Kidney epithelial cell (primary cell): ENCODE measurements at regions not wholly inside any gene's neighbourhood (a gene's known extent, or its start where the extent isn't known, plus 50 kb on each side); places are given as distances from the start of the nearest gene placed in this dataset.

Experiments used
- DNase-seq: peaks from one replicate; pipeline ENCODE4 v3.0.0-alpha.2; 2010; ENCODE audit warnings: low read depth
- H3K27me3 ChIP-seq: 2 replicates; pipeline ENCODE4 v1.6.0; 2011; ENCODE audit warnings: low read length; ENCODE audit not compliant: control insufficient read depth, insufficient read depth
- H3K36me3 ChIP-seq: 2 replicates; pipeline ENCODE4 v1.5.1; 2011; ENCODE audit warnings: low read length; ENCODE audit not compliant: control insufficient read depth, insufficient read depth
- H3K4me3 ChIP-seq: 2 replicates; pipeline ENCODE4 v1.5.1; 2011; ENCODE audit warnings: low read depth, mild to moderate bottlenecking, control low read depth, low read length
- CTCF ChIP-seq: IDR thresholded peaks from 2 replicates; pipeline ENCODE4 v1.5.1; 2011; ENCODE audit warnings: mild to moderate bottlenecking, moderate library complexity, low read length, control low read depth, inconsistent platforms; ENCODE audit not compliant: insufficient read depth, poor library complexity, severe bottlenecking

GRCh38 chr2:144967961-144968360 is 448.0 kb upstream of the ZEB2 start:
- no peak for DNase-seq
- Histone ChIP-seq H3K27me3 (no peaks in the 10 kb centered on the region), H3K4me3 (no peak overlapping the region), H3K36me3 (no peaks in the 10 kb centered on the region)
- TF ChIP-seq CTCF: no peak

- Histone ChIP-seq H3K4me3 (no peak overlapping the region), H3K27me3 (no peaks in the 10 kb centered on the region), H3K36me3 (no peaks in the 10 kb centered on the region)
- TF ChIP-seq CTCF: no peak
- no peak for DNase-seq
These were observed 445.3 kb upstream of the ZEB2 start for GRCh38 chr2:144965172-144965571.

GRCh38 chr2:144963031-144963430 is 443.1 kb upstream of the ZEB2 start:
- no peak overlapping the region for H3K4me3 ChIP-seq
- no peaks in the 10 kb centered on the region for H3K36me3 ChIP-seq
- no peak for DNase-seq
- no peak for TF ChIP-seq CTCF
- no peaks in the 10 kb centered on the region for H3K27me3 ChIP-seq

GRCh38 chr2:144959416-144959815 is 439.5 kb upstream of the ZEB2 start:
- no peak for DNase-seq
- Histone ChIP-seq H3K27me3 (no peaks in the 10 kb centered on the region), H3K36me3 (no peaks in the 10 kb centered on the region), H3K4me3 (no peak overlapping the region)
- no peak for TF ChIP-seq CTCF

- no peaks in the 10 kb centered on the region for H3K27me3 ChIP-seq
- H3K4me3 ChIP-seq: no peak overlapping the region
- no peak for TF ChIP-seq CTCF
- H3K36me3 ChIP-seq: no peaks in the 10 kb centered on the region
- peak; percentile 50 for DNase-seq
These were observed 431.1 kb upstream of the ZEB2 start for GRCh38 chr2:144950899-144951560.

- H3K4me3 ChIP-seq: no peak overlapping the region
- TF ChIP-seq CTCF: no peak
- H3K36me3 ChIP-seq: no peaks in the 10 kb centered on the region
- no peaks in the 10 kb centered on the region for H3K27me3 ChIP-seq
- no peak for DNase-seq
These were observed 428.4 kb upstream of the ZEB2 start for GRCh38 chr2:144948205-144948855.
